GM13976 (cell line): ENCODE measurements at regions not wholly inside any gene's neighbourhood (a gene's known extent, or its start where the extent isn't known, plus 50 kb on each side); places are given as distances from the start of the nearest gene placed in this dataset.

Experiments
- DNase-seq: peaks from one replicate; pipeline ENCODE4 v3.0.0; 2012; ENCODE audit warnings: low spot score
- CTCF ChIP-seq: IDR thresholded peaks from 2 replicates; pipeline ENCODE4 v1.5.1; 2012; ENCODE audit warnings: borderline replicate concordance, mild to moderate bottlenecking; ENCODE audit not compliant: insufficient read depth; ENCODE audit errors: extremely low read depth, missing control alignments, control extremely low read depth
- in situ Hi-C: fragments of 300-500 bp; cut with MboI; formaldehyde crosslinking; loops from one replicate; pipeline ENCODE4 v1.12.0; 2022; ENCODE audit warnings: low sequenced_read_pairs, mixed read lengths, inconsistent platforms; ENCODE audit not compliant: unreplicated experiment

- in situ Hi-C loops: no loop called here
- DNase-seq: no peak
Measured at GRCh38 chr2:118616432-118616831, 231.0 kb downstream of the EN1 start.

GRCh38 chr2:118614841-118615271 is 232.6 kb downstream of the EN1 start:
- no peak for DNase-seq
- no peak for TF ChIP-seq CTCF
- in situ Hi-C loops: no loop called here

More at GRCh38 chr2:118616432-118616831, 231.0 kb downstream of the EN1 start:
- TF ChIP-seq CTCF: no peak

- no peak for DNase-seq
- TF ChIP-seq CTCF: no peak
- in situ Hi-C loops: no loop called here
Measured at GRCh38 chr2:118613737-118614136, 233.7 kb downstream of the EN1 start.

GRCh38 chr2:118611691-118612090 is 235.8 kb downstream of the EN1 start:
- in situ Hi-C loops: no loop called here
- DNase-seq: no peak
- TF ChIP-seq CTCF: no peak

- in situ Hi-C loops: no loop called here
- DNase-seq: no peak
- no peak for TF ChIP-seq CTCF
Measured at GRCh38 chr2:118609138-118609537, 238.3 kb downstream of the EN1 start.

- no peak for DNase-seq
- in situ Hi-C loops: no loop called here
- TF ChIP-seq CTCF: no peak
Measured at GRCh38 chr2:118607641-118608040, 239.8 kb downstream of the EN1 start.

- no peak for DNase-seq
- no peak for TF ChIP-seq CTCF
- in situ Hi-C loops: no loop called here
Measured at GRCh38 chr2:118604811-118605210, 242.6 kb downstream of the EN1 start.
